ENCODE measurements at regions not wholly inside any gene's neighbourhood (a gene's known extent, or its start where the extent isn't known, plus 50 kb on each side); places are given as distances from the start of the nearest gene placed in this dataset.

- peaks cover 0 to 5% of the 10 kb centered on the region in 2 donors for H3K9me3 ChIP-seq (ENCODE audit: control insufficient read depth in 1 of 2, low read length in 2 of 2)
- no peaks in the 10 kb centered on the region for H3K27me3 ChIP-seq (ENCODE audit: low read depth, low read length)
- no peak overlapping the region for H3K27ac ChIP-seq (ENCODE audit: low read length)
- H3K4me3 ChIP-seq (ENCODE audit: low read depth in 1 of 2, low read length in 2 of 2): no peak overlapping the region
- H3K36me3 ChIP-seq (ENCODE audit: control insufficient read depth in 1 of 2, insufficient read depth in 2 of 2, low read length in 2 of 2): no peaks in the 10 kb centered on the region
- no peaks in the 10 kb centered on the region for H3K4me1 ChIP-seq (ENCODE audit: control insufficient read depth in 1 of 2, insufficient read depth in 2 of 2, low read length in 2 of 2)
Observed at GRCh38 chr12:126506426-126507182, 1441.4 kb downstream of the AACS start.

DNA sequence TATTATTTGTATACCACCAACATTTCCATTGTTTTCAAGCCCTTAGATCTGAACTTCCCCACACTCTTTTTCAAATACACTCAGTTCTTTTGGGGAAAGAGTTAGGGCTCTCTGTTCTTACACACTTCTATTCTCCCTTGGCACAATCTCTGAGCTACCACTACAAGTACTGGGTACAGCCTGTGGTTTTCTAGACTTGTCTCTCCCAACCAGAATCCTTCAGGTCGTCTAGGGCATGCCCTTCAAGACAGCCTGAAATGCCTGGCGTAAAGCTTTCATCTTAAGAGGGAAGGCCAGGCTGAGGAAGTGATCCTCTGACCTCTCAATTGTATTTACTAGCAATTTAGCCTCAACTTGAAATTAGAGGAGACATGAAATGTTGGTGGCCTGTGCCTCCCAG is 1442.0 kb downstream of the AACS start:
- H3K9me3 ChIP-seq (ENCODE audit: control insufficient read depth in 1 of 2, low read length in 2 of 2): peaks cover 0 to 5% of the 10 kb centered on the region in 2 donors
- H3K27me3 ChIP-seq (ENCODE audit: low read depth, low read length): no peaks in the 10 kb centered on the region
- no peaks in the 10 kb centered on the region for H3K4me1 ChIP-seq (ENCODE audit: control insufficient read depth in 1 of 2, insufficient read depth in 2 of 2, low read length in 2 of 2)
- no peaks in the 10 kb centered on the region for H3K36me3 ChIP-seq (ENCODE audit: control insufficient read depth in 1 of 2, insufficient read depth in 2 of 2, low read length in 2 of 2)
- H3K4me3 ChIP-seq (ENCODE audit: low read depth in 1 of 2, low read length in 2 of 2): no peak overlapping the region
- H3K27ac ChIP-seq (ENCODE audit: low read length): no peak overlapping the region

DNA sequence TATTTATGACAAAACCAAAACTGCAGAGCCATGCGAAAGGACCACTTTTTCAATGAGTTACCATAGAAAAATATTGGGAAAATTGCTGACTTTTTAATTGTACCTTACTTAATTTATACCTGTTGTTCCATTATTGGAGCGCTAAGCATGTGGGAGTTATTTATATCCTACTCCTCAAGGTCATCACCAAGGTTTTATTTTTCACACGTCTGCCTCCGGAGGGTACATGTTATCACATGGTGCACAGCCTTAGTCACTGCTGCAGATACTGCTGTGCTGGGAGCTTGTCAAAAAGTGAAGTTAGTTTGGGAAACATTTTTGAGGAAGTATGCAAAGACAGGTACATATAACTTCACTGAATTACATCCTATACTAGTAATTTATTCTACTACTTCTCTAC is 1444.3 kb downstream of the AACS start:
- H3K27me3 ChIP-seq (ENCODE audit: low read depth, low read length): no peaks in the 10 kb centered on the region
- no peaks in the 10 kb centered on the region for H3K4me1 ChIP-seq (ENCODE audit: control insufficient read depth in 1 of 2, insufficient read depth in 2 of 2, low read length in 2 of 2)
- no peak overlapping the region for H3K27ac ChIP-seq (ENCODE audit: low read length)
- H3K9me3 ChIP-seq (ENCODE audit: control insufficient read depth in 1 of 2, low read length in 2 of 2): peaks cover 0 to 5% of the 10 kb centered on the region in 2 donors
- no peaks in the 10 kb centered on the region for H3K36me3 ChIP-seq (ENCODE audit: control insufficient read depth in 1 of 2, insufficient read depth in 2 of 2, low read length in 2 of 2)
- no peak overlapping the region for H3K4me3 ChIP-seq (ENCODE audit: low read depth in 1 of 2, low read length in 2 of 2)

DNA sequence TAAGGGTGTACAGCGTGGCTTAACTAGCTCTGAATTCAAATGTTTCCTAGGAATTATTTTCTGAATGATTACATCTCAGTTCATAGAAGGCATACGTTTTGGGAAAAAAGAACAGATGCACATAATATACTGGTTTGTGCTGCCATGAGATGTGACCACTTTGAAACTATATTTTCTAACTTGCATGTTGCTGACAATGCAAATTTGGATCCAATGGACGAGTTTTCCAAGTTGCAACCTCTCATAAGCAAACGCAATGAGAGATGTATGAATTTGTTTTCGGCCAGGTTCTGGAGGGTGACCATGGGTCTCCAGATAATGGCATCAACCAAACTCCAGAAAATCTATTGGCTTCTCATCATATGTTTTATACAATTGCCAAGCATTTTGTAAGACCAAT is 1445.4 kb downstream of the AACS start:
- Histone ChIP-seq H3K4me1 (ENCODE audit: control insufficient read depth in 1 of 2, insufficient read depth in 2 of 2, low read length in 2 of 2) (no peaks in the 10 kb centered on the region), H3K27ac (ENCODE audit: low read length) (no peak overlapping the region), H3K9me3 (ENCODE audit: control insufficient read depth in 1 of 2, low read length in 2 of 2) (peaks cover 0 to 5% of the 10 kb centered on the region in 2 donors), H3K4me3 (ENCODE audit: low read depth in 1 of 2, low read length in 2 of 2) (no peak overlapping the region), H3K36me3 (ENCODE audit: control insufficient read depth in 1 of 2, insufficient read depth in 2 of 2, low read length in 2 of 2) (no peaks in the 10 kb centered on the region), H3K27me3 (ENCODE audit: low read depth, low read length) (no peaks in the 10 kb centered on the region)

DNA sequence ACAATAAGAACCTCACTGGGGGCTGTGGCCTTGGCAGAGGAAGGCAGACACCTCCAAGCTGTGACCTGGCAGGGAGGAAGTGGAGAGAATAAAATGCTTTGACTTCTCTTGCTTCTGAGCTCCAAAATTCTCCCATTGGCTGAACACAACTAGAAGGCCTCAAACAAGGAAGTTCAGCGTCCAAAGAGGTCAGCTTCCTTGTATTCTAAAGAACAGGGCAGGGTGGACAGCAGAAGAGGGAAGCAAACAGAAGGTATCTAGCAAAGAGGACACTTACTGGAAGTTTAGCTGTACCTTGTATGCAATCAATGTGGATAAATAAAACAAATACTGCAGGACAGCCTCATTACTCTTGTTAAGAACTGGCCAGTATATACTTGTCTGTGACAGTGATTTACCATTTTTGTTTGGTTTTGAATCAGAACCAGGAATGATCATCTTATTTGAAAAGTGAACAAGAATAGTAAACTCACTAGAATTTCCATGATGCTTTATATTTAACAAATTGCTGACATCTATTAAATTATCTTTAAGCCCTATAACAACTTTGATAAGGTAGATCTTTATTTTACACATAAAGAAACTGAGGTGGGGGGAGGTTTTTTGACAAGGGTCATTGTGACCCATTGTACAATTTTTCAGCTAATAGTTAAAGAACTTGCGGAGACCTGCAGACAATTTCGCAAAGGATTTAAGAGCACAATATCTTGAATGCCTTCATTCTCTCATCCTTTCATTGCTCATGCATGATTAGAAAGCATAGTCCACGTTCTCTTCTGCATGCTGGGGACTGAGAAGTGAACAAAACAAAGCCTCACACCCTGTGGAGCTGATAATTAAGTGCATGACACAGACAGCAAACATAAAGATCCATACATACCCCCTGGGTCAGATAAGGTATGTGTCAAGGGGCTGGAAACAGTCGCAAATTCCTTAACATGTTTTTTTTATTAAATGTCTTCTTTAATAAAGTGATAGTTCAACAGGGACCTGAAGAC is 1448.0 kb downstream of the AACS start:
- Histone ChIP-seq H3K4me3 (ENCODE audit: low read depth in 1 of 2, low read length in 2 of 2) (no peak overlapping the region), H3K27me3 (ENCODE audit: low read depth, low read length) (no peaks in the 10 kb centered on the region), H3K27ac (ENCODE audit: low read length) (no peak overlapping the region), H3K4me1 (ENCODE audit: control insufficient read depth in 1 of 2, insufficient read depth in 2 of 2, low read length in 2 of 2) (no peaks in the 10 kb centered on the region), H3K9me3 (ENCODE audit: control insufficient read depth in 1 of 2, low read length in 2 of 2) (no peaks in the 10 kb centered on the region), H3K36me3 (ENCODE audit: control insufficient read depth in 1 of 2, insufficient read depth in 2 of 2, low read length in 2 of 2) (no peaks in the 10 kb centered on the region)

DNA sequence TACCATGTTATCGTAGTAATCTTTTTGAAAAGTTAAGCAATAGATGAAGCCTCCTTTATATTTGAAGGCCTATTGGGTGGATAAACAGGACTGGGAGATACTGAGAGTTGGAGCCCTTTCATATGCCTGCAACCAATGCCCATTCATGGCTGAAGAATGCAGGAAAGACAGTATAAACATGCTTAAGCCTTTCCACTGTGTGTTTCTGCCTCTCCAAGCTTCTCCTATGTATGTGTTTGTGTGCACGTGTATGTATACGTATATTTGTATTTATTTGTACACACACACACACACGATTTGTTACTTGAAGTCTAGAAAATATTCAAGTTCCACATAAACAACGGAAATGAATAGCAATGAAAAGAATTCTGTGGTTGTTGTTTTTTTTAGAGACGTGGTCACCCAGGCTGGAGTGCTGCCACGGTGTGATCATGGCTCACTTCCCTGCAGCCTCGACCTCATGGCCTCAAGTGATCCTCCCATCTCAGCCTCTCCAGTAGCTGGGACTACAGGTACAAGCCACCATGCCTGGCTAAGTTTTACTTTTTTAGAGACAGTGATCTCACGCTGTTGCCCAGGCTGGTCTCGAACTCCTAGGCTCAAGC is 1453.5 kb downstream of the AACS start:
- Histone ChIP-seq H3K36me3 (ENCODE audit: control insufficient read depth in 1 of 2, insufficient read depth in 2 of 2, low read length in 2 of 2) (no peaks in the 10 kb centered on the region), H3K4me3 (ENCODE audit: low read depth in 1 of 2, low read length in 2 of 2) (no peak overlapping the region), H3K27me3 (ENCODE audit: low read depth, low read length) (no peaks in the 10 kb centered on the region), H3K9me3 (ENCODE audit: control insufficient read depth in 1 of 2, low read length in 2 of 2) (no peaks in the 10 kb centered on the region), H3K27ac (ENCODE audit: low read length) (no peak overlapping the region), H3K4me1 (ENCODE audit: control insufficient read depth in 1 of 2, insufficient read depth in 2 of 2, low read length in 2 of 2) (no peaks in the 10 kb centered on the region)

DNA sequence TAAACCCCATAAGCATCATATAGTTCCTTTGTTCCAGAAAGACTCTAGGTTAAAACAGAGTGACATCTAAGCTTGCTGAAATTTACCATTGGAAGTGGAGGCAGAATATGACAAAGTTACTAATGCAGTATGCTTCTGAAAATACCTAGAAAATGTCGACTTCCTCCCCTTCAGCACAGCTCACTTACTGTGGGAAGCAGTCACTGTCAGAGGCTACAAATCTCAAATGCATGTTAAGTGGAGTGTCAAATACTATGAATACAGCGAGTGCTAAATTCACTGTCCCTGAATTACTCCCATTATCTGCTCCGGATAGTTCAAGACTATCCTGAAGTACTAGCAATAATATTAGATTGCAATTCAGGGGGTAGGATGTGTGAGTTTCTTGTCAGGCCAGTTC is 1454.6 kb downstream of the AACS start:
- H3K4me1 ChIP-seq (ENCODE audit: control insufficient read depth in 1 of 2, insufficient read depth in 2 of 2, low read length in 2 of 2): no peaks in the 10 kb centered on the region
- no peak overlapping the region for H3K27ac ChIP-seq (ENCODE audit: low read length)
- H3K36me3 ChIP-seq (ENCODE audit: control insufficient read depth in 1 of 2, insufficient read depth in 2 of 2, low read length in 2 of 2): no peaks in the 10 kb centered on the region
- H3K27me3 ChIP-seq (ENCODE audit: low read depth, low read length): no peaks in the 10 kb centered on the region
- no peak overlapping the region for H3K4me3 ChIP-seq (ENCODE audit: low read depth in 1 of 2, low read length in 2 of 2)
- no peaks in the 10 kb centered on the region for H3K9me3 ChIP-seq (ENCODE audit: control insufficient read depth in 1 of 2, low read length in 2 of 2)

DNA sequence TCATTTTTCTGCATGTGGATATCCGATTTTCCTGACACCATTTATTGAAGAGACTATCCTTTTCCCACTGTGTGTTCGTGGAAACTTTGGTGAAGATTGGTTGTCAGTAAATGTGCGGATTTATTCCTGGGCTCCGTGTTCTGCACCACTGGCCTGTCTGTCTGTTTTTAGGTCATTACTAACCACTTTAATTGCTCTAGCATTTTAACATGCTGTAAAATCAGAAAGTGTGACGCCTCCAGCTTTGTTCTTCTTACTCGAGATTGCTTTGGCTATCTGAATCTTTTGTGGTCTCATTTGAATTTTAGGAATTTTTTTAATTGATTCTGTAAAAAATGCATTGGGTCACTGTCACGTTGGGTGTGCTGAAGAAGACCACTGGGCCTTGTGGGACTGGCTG is 1458.7 kb downstream of the AACS start:
- H3K4me1 ChIP-seq (ENCODE audit: control insufficient read depth in 1 of 2, insufficient read depth in 2 of 2, low read length in 2 of 2): no peaks in the 10 kb centered on the region
- H3K9me3 ChIP-seq (ENCODE audit: control insufficient read depth in 1 of 2, low read length in 2 of 2): no peaks in the 10 kb centered on the region
- no peak overlapping the region for H3K27ac ChIP-seq (ENCODE audit: low read length)
- no peak overlapping the region for H3K4me3 ChIP-seq (ENCODE audit: low read depth in 1 of 2, low read length in 2 of 2)
- no peaks in the 10 kb centered on the region for H3K27me3 ChIP-seq (ENCODE audit: low read depth, low read length)
- no peaks in the 10 kb centered on the region for H3K36me3 ChIP-seq (ENCODE audit: control insufficient read depth in 1 of 2, insufficient read depth in 2 of 2, low read length in 2 of 2)

- Histone ChIP-seq H3K9me3 (ENCODE audit: control insufficient read depth in 1 of 2, low read length in 2 of 2) (no peaks in the 10 kb centered on the region), H3K27ac (ENCODE audit: low read length) (no peak overlapping the region), H3K4me3 (ENCODE audit: low read depth in 1 of 2, low read length in 2 of 2) (no peak overlapping the region), H3K27me3 (ENCODE audit: low read depth, low read length) (no peaks in the 10 kb centered on the region), H3K4me1 (ENCODE audit: control insufficient read depth in 1 of 2, insufficient read depth in 2 of 2, low read length in 2 of 2) (no peaks in the 10 kb centered on the region), H3K36me3 (ENCODE audit: control insufficient read depth in 1 of 2, insufficient read depth in 2 of 2, low read length in 2 of 2) (no peaks in the 10 kb centered on the region)
Observed at GRCh38 chr12:126534495-126534894, 1469.3 kb downstream of the AACS start.

DNA sequence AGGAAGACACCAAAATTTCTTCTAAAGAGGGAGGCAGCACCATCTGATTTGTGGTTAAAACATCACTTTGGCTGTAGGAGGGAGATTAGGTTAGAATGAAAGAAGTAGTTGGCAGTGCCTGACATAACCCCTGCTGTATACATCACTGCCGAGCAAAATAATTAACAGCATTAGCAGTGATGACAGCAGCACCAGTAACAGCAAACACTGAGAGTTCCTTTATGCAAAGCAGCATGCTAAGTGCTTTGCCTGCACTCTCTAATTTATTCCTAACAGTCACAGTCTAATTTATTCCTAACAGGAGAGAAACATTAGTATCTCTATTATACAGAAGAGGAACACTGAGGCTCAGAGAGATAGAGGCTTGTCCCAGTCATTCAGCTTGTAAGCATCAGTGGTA is 1469.7 kb downstream of the AACS start:
- Histone ChIP-seq H3K27me3 (ENCODE audit: low read depth, low read length) (no peaks in the 10 kb centered on the region), H3K36me3 (ENCODE audit: control insufficient read depth in 1 of 2, insufficient read depth in 2 of 2, low read length in 2 of 2) (no peaks in the 10 kb centered on the region), H3K4me1 (ENCODE audit: control insufficient read depth in 1 of 2, insufficient read depth in 2 of 2, low read length in 2 of 2) (no peaks in the 10 kb centered on the region)

DNA sequence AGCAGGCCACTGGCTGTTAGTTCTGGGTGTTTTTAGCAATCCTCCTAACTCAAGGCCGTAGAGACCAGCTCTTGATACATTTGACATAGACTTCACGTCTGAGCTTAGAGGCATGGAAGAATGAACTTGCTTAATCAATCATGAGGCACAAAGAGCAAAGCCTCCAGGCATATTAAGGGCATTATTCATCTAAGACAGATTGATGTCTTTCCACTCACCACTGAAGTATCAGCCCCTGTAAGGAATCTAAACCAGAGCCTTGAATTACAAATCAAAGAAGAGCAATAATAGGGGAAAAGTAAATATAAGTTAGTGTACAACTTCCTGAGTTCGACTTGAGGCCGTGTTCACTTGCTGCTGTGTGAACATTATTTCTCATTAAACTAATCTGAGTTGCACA is 1470.7 kb downstream of the AACS start:
- Histone ChIP-seq H3K4me3 (ENCODE audit: low read depth in 1 of 2, low read length in 2 of 2) (no peak overlapping the region), H3K27me3 (ENCODE audit: low read depth, low read length) (no peaks in the 10 kb centered on the region), H3K27ac (ENCODE audit: low read length) (no peak overlapping the region), H3K36me3 (ENCODE audit: control insufficient read depth in 1 of 2, insufficient read depth in 2 of 2, low read length in 2 of 2) (no peaks in the 10 kb centered on the region), H3K4me1 (ENCODE audit: control insufficient read depth in 1 of 2, insufficient read depth in 2 of 2, low read length in 2 of 2) (no peaks in the 10 kb centered on the region), H3K9me3 (ENCODE audit: control insufficient read depth in 1 of 2, low read length in 2 of 2) (no peaks in the 10 kb centered on the region)

More for the DNA sequence above, 1469.7 kb downstream of the AACS start:
- H3K4me3 ChIP-seq (ENCODE audit: low read depth in 1 of 2, low read length in 2 of 2): no peak overlapping the region
- no peaks in the 10 kb centered on the region for H3K9me3 ChIP-seq (ENCODE audit: control insufficient read depth in 1 of 2, low read length in 2 of 2)
- H3K27ac ChIP-seq (ENCODE audit: low read length): no peak overlapping the region

All from muscle layer of duodenum (tissue), 2 donors.